ENCODE measurements at regions not wholly inside any gene's neighbourhood (a gene's known extent, or its start where the extent isn't known, plus 50 kb on each side); places are given as distances from the start of the nearest gene placed in this dataset.

DNA sequence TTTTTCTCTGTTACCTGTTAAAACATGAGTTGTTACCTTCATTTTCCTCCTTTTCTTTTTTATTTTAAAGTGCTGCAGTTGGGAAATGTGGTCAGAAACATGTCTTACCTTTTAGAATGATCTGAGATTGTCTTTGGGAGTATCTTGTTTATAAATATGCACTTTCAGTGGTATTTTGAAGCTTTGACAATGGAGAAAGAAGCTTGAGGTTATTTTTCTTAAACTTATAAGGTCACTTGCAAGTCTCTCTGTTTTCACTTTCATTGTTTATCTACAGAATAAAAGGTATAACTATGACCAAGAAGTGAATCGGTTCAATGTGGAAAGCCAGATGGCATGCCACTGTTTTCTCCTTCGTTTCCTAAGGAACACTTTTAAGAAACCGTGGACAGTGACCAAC lies 167.5 kb upstream of the SLC7A11 start:
- no peak for TF ChIP-seq POLR2A (IDR thresholded peaks at IDR 0.05)
- TF ChIP-seq, protein P1, sequence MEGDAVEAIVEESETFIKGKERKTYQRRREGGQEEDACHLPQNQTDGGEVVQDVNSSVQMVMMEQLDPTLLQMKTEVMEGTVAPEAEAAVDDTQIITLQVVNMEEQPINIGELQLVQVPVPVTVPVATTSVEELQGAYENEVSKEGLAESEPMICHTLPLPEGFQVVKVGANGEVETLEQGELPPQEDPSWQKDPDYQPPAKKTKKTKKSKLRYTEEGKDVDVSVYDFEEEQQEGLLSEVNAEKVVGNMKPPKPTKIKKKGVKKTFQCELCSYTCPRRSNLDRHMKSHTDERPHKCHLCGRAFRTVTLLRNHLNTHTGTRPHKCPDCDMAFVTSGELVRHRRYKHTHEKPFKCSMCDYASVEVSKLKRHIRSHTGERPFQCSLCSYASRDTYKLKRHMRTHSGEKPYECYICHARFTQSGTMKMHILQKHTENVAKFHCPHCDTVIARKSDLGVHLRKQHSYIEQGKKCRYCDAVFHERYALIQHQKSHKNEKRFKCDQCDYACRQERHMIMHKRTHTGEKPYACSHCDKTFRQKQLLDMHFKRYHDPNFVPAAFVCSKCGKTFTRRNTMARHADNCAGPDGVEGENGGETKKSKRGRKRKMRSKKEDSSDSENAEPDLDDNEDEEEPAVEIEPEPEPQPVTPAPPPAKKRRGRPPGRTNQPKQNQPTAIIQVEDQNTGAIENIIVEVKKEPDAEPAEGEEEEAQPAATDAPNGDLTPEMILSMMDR (IDR thresholded peaks at IDR 0.05): no peak
